Erythroblast (primary cell): ENCODE measurements at regions not wholly inside any gene's neighbourhood (a gene's known extent, or its start where the extent isn't known, plus 50 kb on each side); places are given as distances from the start of the nearest gene placed in this dataset.

Source experiments
- GATA1 ChIP-seq: IDR thresholded peaks from 2 replicates; pipeline ENCODE4 v1.6.1; 2011; ENCODE audit warnings: low read depth, mild to moderate bottlenecking, control low read depth, low read length, moderate library complexity
- POLR2A ChIP-seq: IDR thresholded peaks from 2 replicates; pipeline ENCODE4 v1.6.1; 2011; ENCODE audit warnings: mild to moderate bottlenecking, low read length

DNA sequence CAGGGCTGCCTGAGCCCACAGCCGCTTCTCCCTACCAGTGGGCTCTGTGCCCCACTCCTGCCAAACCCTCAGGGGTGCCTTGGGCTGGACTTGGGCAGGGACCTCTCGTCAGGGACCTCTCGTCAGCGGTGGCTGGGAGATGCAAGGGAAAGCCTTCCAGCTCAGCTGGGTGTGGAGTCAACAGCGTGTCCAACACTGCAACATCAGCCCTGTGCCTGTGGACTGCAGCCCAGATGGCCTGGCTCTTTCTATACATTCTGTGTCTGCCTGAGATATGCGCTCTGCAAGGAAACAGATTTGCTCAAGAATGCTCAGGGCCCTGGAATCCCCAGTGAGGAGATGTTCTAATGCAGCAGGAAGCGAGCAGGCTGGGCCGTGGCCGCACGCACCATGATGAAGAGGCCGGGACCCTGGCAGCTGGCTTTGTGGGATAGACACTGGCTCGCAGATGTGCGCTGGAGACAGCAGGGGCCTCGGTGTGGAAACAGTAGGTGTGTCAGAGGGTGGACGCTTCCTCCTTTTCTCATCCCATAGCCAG lies 85.0 kb upstream of the COL5A1 start:
- TF ChIP-seq POLR2A (no peak), GATA1 (no peak)
